ENCODE measurements at regions not wholly inside any gene's neighbourhood (a gene's known extent, or its start where the extent isn't known, plus 50 kb on each side); places are given as distances from the start of the nearest gene placed in this dataset.

DNA sequence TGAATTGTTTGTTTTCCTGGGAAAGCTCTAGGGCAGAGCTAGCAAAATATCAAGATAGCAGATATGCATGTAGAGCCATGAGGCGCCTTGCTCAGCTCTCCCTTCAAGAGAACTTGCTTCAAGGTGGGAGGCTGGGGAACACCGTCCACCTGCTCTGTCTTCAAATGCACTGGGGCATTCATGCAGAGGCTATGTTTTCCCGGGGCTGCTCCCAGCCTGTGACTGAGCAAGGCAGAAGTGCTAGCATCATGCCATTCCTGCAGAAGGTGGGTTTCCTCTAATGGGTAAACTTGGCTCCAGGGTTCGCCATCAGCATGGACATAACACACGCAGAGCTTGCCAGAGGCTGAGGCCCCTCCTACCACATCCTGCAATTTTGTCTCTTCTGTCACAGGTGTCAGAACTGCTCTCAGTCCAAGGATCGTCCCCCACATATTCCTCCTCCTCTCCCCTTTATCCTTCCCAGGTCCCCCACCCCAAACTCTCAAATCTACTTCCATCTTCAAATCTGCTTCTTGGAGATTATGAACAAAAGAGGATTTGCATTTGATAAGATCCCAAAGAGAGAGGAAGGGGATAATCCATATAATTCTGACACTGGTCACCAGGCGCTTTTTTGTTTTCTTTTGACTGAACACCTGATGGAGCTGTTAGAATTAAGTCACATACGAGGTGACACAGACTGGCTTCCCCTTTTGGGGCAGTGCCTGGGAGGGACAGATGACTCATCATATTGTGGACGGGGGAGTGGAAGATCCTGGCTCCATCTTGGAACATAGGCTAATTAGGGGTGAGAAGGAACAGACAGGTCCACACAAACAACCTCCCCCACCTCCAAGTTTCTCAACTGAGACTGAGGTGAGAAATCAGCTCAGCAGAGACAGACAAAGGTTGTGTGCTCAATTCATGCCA, 85.0 kb upstream of the TAF11L2 start:
- DNase-seq (ENCODE audit: low read depth, low spot score) (no peak), FAIRE-seq (no peak)
- H3K4me2 ChIP-seq (ENCODE audit: insufficient read depth, low read length) = no peak overlapping the region
- no peak overlapping the region for H3K4me3 ChIP-seq (replicated peaks in 1 of 3; ENCODE audit: insufficient read depth in 1 of 3, low read depth in 1 of 3, low read length in 3 of 3)
- H4K20me1 ChIP-seq (replicated peaks; ENCODE audit: control insufficient read depth, extremely low read depth, insufficient read depth, low read length) = no peaks in the 10 kb centered on the region
- TF ChIP-seq FOS (IDR thresholded peaks at IDR 0.05; ENCODE audit: borderline replicate concordance, insufficient read depth, low read length) = no peak
- no peak for TF ChIP-seq GATA2 (IDR thresholded peaks at IDR 0.05; ENCODE audit: insufficient read depth, insufficient read length, low read depth, low read length)
- no peak for TF ChIP-seq EZH2 (IDR thresholded peaks at IDR 0.05; ENCODE audit: borderline replicate concordance, low read depth, low read length, severe bottlenecking)
- TF ChIP-seq POLR2AphosphoS5 (IDR thresholded peaks at IDR 0.05; ENCODE audit: insufficient read depth, low read depth, low read length) = no peak
- TF ChIP-seq JUN (IDR thresholded peaks at IDR 0.05; ENCODE audit: borderline replicate concordance, insufficient read depth, insufficient read length, low read depth) = no peak
- TF ChIP-seq MYC (IDR thresholded peaks at IDR 0.05; ENCODE audit: low read depth, low read length) = no peak
- no peak for TF ChIP-seq POLR2A (IDR thresholded peaks at IDR 0.05; ENCODE audit: low read depth, low read length)
- no peak for TF ChIP-seq MAX (IDR thresholded peaks at IDR 0.05; ENCODE audit: insufficient read depth, insufficient read length)
- TF ChIP-seq, protein P1, sequence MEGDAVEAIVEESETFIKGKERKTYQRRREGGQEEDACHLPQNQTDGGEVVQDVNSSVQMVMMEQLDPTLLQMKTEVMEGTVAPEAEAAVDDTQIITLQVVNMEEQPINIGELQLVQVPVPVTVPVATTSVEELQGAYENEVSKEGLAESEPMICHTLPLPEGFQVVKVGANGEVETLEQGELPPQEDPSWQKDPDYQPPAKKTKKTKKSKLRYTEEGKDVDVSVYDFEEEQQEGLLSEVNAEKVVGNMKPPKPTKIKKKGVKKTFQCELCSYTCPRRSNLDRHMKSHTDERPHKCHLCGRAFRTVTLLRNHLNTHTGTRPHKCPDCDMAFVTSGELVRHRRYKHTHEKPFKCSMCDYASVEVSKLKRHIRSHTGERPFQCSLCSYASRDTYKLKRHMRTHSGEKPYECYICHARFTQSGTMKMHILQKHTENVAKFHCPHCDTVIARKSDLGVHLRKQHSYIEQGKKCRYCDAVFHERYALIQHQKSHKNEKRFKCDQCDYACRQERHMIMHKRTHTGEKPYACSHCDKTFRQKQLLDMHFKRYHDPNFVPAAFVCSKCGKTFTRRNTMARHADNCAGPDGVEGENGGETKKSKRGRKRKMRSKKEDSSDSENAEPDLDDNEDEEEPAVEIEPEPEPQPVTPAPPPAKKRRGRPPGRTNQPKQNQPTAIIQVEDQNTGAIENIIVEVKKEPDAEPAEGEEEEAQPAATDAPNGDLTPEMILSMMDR (IDR thresholded peaks at IDR 0.05; ENCODE audit: extremely low read depth in 1 of 2, insufficient read depth in 1 of 2, low read depth in 1 of 2, low read length in 2 of 2) = no peak
- intact Hi-C loops (cut with micrococcal nuclease) = no loop called here
- no peak overlapping the region for H2AFZ ChIP-seq (ENCODE audit: low read depth, low read length)
- H3K27me3 ChIP-seq (ENCODE audit: control insufficient read depth in 2 of 2, insufficient read depth in 2 of 2, low read length in 2 of 2) = no peaks in the 10 kb centered on the region
- dilution Hi-C loops (cut with MboI; ENCODE audit: extremely low pct_ligation_motif_present, low sequenced_read_pairs) = no loop called here
- H3K79me2 ChIP-seq (ENCODE audit: control insufficient read depth, insufficient read depth, low read length) = no peaks in the 10 kb centered on the region
- CTCF ChIA-PET = no interaction called here
- no peaks in the 10 kb centered on the region for H3K36me3 ChIP-seq (ENCODE audit: control insufficient read depth in 2 of 2, extremely low read depth in 1 of 2, insufficient read depth in 2 of 2, low read length in 2 of 2)
- H3K9ac ChIP-seq (replicated peaks; ENCODE audit: extremely low read depth, insufficient read depth, low read length) = no peak overlapping the region
- H3K9me1 ChIP-seq (replicated peaks; ENCODE audit: control insufficient read depth, extremely low read depth, insufficient read depth, low read length) = no peaks in the 10 kb centered on the region
- POLR2A ChIA-PET = no interaction called here
- no TSS peak for BruUV-seq (replicated peaks)
- H3K4me1 ChIP-seq (ENCODE audit: control insufficient read depth, extremely low read depth, insufficient read depth, low read length) = no peaks in the 10 kb centered on the region
- H3K27ac ChIP-seq (ENCODE audit: insufficient read depth, low read depth, low read length) = no peak overlapping the region
- H3K9me3 ChIP-seq (replicated peaks; ENCODE audit: control insufficient read depth, insufficient read depth, low read length) = no peaks in the 10 kb centered on the region
